NCI-H2227 (cell line): ENCODE measurements at regions not wholly inside any gene's neighbourhood (a gene's known extent, or its start where the extent isn't known, plus 50 kb on each side); places are given as distances from the start of the nearest gene placed in this dataset.
"Not testable (repeated sequence)": the region's sequence is repeated elsewhere in the genome, so short reads cannot be mapped to it uniquely, and the experiment has no call there.

ENCODE experiments used
- DNase-seq: peaks from one replicate; lab custom pipeline; 2025; ENCODE audit not compliant: unreplicated experiment; lab: John Stamatoyannopoulos, UW

GRCh38 chr10:29363930-29364329 lies 75.1 kb downstream of the LYZL1 start:
- DNase-seq = not testable (repeated sequence)

DNA sequence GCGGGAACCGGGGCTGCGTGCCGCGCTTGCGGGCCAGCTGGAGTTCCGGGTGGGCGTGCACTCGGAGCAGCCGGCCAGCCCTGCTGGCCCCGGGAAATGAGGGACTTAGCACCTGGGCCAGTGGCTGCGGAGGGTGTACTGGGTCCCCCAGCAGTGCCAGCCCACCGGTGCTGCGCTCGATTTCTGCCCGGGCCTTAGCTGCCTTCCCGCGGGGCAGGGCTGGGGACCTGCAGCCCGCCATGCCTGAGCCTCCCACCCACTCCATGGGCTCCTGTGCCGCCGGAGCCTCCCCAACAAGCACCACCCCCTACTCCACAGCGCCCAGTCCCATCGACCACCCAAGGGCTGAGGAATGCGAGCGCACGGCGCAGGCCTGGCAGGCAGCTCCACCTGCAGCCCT lies 77.3 kb downstream of the LYZL1 start:
- DNase-seq = not testable (repeated sequence)

DNA sequence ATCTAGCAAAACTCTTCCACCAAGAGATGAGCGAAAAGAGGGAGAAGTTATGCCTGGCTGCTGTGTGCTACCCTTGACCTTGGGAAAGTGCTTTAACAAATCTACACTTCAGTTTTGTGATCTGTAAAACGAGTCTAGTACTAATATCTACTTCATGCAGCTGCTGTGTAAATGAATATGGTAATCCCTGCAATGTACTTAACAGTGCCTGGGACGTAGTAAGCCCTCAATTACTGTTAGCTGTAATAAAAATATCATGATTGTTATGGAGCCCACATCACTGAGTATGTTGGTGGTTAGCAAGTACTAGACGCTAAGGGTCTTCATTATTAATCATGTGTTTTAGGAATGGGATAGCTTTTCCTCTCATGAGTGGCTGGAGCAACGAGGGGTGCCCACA lies 80.5 kb downstream of the LYZL1 start:
- DNase-seq = no peak

DNA sequence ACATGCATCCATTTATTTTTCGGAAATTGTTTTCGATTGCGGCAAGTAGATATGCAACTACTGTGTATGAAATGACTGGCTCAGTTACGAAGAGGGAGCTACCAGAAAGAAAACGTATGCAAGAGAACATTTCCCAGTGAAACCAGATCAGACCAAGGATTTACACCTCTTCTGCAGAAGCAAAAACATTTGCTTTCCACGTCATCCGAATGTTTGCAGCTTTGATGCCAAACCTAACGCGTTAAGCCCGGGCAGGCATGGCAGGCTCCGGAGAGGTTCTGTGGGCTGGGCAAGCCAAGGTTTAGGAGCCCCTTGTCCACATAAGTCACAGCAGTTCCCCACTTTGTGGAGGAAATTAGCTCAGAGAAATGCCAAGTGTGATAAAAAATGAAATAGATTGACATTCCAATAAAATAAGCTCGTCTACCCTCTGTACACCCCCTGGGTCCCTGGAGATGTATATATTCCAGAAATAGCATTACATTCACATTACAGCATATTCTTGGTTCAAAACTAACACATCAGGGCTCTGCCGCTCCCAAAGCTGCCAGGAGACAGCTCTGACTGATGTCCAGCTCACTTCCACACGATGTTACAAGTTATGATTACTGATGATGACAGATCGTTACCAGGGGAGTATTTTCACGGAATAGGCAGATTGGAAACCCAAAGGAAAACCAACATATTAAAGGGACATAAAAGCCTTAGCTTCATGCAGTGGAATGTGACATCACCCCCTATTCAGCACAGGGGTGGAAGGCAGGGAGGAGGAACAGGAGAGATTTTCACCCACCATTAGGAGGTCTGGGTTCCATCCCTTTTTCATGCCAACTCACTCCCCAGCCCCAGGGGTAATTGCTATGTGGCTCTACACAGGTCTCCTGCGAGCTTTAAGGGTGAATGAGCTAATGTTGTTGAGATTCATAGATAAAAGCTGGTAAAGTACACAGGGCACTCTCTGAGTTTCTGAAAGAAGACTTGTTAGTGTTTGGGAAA lies 81.5 kb downstream of the LYZL1 start:
- DNase-seq = no peak

GRCh38 chr10:29372920-29373319 lies 84.0 kb downstream of the LYZL1 start:
- DNase-seq = no peak

DNA sequence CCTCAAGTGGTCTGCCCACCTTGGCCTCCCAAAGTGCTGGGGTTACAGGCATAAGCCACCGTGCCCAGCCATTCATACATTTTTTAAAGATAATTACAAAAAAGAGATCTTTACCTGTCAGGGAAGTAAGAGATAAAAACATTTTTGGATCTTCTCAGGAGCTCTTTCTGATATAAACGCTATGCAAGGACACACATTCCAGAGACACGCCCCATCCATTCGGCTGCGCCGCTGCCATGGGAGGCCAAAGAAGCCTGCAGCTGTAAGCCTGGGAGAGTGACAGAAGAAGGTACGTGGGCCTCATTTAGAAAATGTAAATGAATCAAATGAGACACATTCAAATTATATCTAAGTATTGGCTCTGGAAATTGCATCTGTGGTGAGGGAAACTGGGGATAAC lies 85.3 kb downstream of the LYZL1 start:
- DNase-seq = no peak

GRCh38 chr10:29375888-29376287 lies 87.0 kb downstream of the LYZL1 start:
- no peak for DNase-seq

- peak; percentile 11 for DNase-seq
These were observed 88.6 kb downstream of the LYZL1 start for GRCh38 chr10:29377333-29377961.

- no peak for DNase-seq
These were observed 89.2 kb downstream of the LYZL1 start for GRCh38 chr10:29378106-29378505.

GRCh38 chr10:29379208-29379607 lies 90.3 kb downstream of the LYZL1 start:
- DNase-seq = no peak

DNA sequence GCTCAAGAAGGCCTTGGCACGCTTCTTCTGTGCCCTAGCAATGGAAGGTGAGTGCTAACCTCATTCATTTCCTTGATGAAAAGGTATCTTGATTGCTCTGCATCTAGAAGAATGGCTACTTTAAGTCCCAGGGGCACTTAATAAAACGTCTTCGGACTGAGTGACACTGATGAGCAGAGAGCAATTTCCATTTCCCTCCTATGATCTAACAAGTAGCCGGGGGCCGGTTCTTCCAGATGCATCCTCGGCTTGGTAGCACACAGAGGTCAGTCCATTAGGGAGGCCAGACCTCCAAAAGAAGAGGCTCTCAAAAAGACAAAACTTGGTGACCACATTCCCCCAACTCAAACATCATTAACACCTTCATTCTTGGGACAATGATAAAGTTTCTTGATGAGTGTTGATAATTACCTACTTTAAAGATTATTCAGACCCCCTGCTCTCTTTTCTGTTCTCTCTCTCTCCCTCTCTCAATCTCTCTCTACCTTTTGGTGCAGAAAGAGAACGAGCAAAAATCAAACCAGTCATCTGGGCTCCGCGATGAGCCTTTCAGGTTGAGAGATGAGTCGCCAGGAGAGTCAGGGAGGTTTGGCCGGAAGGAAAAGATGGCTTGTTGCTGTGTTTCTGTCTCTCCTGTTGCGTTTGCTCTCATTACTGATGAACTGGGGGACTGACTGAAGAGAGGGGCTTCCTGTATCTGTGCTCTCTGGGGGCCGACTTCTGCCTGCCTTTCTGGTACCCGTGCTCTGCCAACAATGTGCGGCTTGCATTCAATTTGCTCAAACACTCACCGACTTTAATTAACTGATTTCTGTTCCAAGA lies 91.1 kb downstream of the LYZL1 start:
- not testable (repeated sequence) for DNase-seq

GRCh38 chr10:29380599-29381511 lies 92.0 kb downstream of the LYZL1 start:
- not testable (repeated sequence) for DNase-seq

GRCh38 chr10:29386342-29386999 lies 97.6 kb downstream of the LYZL1 start:
- peak; percentile 34 for DNase-seq

- no peak for DNase-seq
These were observed 98.4 kb downstream of the LYZL1 start for GRCh38 chr10:29387269-29387668.

- not testable (repeated sequence) for DNase-seq
These were observed 99.2 kb downstream of the LYZL1 start for GRCh38 chr10:29388112-29388511.

- no peak for DNase-seq
These were observed 100.6 kb downstream of the LYZL1 start for GRCh38 chr10:29389493-29389892.

GRCh38 chr10:29389935-29390334 lies 101.1 kb downstream of the LYZL1 start:
- DNase-seq = no peak

DNA sequence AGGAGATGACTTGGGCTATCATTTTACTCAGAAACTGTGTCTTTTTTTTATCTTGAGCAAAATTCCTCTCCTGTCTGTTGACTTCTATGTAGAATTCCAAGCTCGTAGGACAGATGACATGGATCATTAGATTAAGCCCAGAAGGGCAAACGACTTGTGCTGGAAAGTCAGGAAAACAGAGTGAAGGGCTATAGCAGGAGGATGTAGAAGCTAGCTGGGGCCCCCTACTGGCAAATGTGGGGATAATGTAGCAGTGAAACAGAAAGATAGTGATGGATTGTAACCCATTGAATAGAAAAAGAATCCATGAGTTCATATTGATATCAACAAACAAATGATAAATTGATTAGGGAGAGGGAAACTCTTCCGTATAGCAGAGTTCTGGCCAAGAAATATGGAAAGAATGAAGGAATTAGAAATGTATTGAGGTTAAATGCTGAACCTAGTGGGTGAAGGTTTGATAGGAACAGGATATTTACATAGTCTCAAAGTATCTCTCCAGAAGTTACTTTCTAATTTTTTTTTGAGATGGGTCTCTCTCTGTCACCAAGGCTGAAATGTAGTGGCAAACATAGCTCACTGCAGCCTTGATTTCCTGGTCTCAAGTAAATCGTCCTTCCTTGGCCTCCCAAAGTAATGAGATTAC lies 103.6 kb downstream of the LYZL1 start:
- no peak for DNase-seq

GRCh38 chr10:29394321-29394932 lies 105.6 kb downstream of the LYZL1 start:
- DNase-seq = no peak
